Limb (tissue), 2 donors: ENCODE measurements at regions not wholly inside any gene's neighbourhood (a gene's known extent, or its start where the extent isn't known, plus 50 kb on each side); places are given as distances from the start of the nearest gene placed in this dataset.
"Not testable (repeated sequence)": the region's sequence is repeated elsewhere in the genome, so short reads cannot be mapped to it uniquely, and the experiment has no call there.

Experiments
- DNase-seq, 2 donors: peaks; one replicate each; pipeline ENCODE4 v3.0.0-alpha.2; 2016; ENCODE audit errors: extremely low spot score in 2 of 2

GRCh38 chr4:178142724-178143123 is 700.5 kb upstream of the AGA start:
- DNase-seq, result no peak

- DNase-seq, result no peak
Measured at GRCh38 chr4:178148106-178148505, 705.9 kb upstream of the AGA start.

GRCh38 chr4:178165251-178165950 is 723.2 kb upstream of the AGA start:
- DNase-seq, result no peak

- no peak for DNase-seq
Measured at GRCh38 chr4:178165951-178166308, 723.7 kb upstream of the AGA start.

GRCh38 chr4:178173771-178174170 is 731.5 kb upstream of the AGA start:
- DNase-seq, result no peak

GRCh38 chr4:178174756-178175155 is 732.5 kb upstream of the AGA start:
- DNase-seq, result no peak

GRCh38 chr4:178185517-178185916 is 743.3 kb upstream of the AGA start:
- DNase-seq, result no peak

- DNase-seq, result no peak
Measured at GRCh38 chr4:178192611-178193010, 750.4 kb upstream of the AGA start.

- no peak for DNase-seq
Measured at GRCh38 chr4:178196751-178197374, 754.6 kb upstream of the AGA start.

GRCh38 chr4:178198691-178199090 is 756.5 kb upstream of the AGA start:
- no peak for DNase-seq

GRCh38 chr4:178202422-178202821 is 760.2 kb upstream of the AGA start:
- DNase-seq, result no peak

- DNase-seq, result no peak
Measured at GRCh38 chr4:178205826-178206225, 763.6 kb upstream of the AGA start.

- no peak for DNase-seq
Measured at GRCh38 chr4:178215309-178215708, 773.1 kb upstream of the AGA start.

- no peak for DNase-seq
Measured at GRCh38 chr4:178215763-178216162, 773.5 kb upstream of the AGA start.

GRCh38 chr4:178226421-178226820 is 784.2 kb upstream of the AGA start:
- DNase-seq, result not testable (repeated sequence)

- no peak for DNase-seq
Measured at GRCh38 chr4:178233906-178234305, 791.7 kb upstream of the AGA start.

- DNase-seq, result no peak
Measured at GRCh38 chr4:178240891-178241290, 798.7 kb upstream of the AGA start.

- DNase-seq, result no peak
Measured at GRCh38 chr4:178241601-178242118, 799.4 kb upstream of the AGA start.

GRCh38 chr4:178242655-178243054 is 800.4 kb upstream of the AGA start:
- no peak for DNase-seq

- no peak for DNase-seq
Measured at GRCh38 chr4:178244785-178245184, 802.5 kb upstream of the AGA start.

GRCh38 chr4:178255172-178255571 is 812.9 kb upstream of the AGA start:
- DNase-seq, result no peak

GRCh38 chr4:178258603-178259002 is 816.4 kb upstream of the AGA start:
- no peak for DNase-seq

GRCh38 chr4:178259566-178259965 is 817.3 kb upstream of the AGA start:
- DNase-seq, result no peak
